Ectodermal cell (in vitro differentiated cells): ENCODE measurements at regions not wholly inside any gene's neighbourhood (a gene's known extent, or its start where the extent isn't known, plus 50 kb on each side); places are given as distances from the start of the nearest gene placed in this dataset.

ENCODE experiments used
- H3K27ac ChIP-seq: 2 replicates; pipeline ENCODE4 v1.7.0; 2013; ENCODE audit warnings: mild to moderate bottlenecking, low read depth, low read length; ENCODE audit not compliant: insufficient read depth, poor library complexity, severe bottlenecking
- H3K27me3 ChIP-seq: 2 replicates; pipeline ENCODE4 v1.7.0; 2013; ENCODE audit warnings: mild to moderate bottlenecking, low read length; ENCODE audit not compliant: insufficient read depth, control insufficient read depth, poor library complexity, severe bottlenecking
- H3K36me3 ChIP-seq: one replicate; pipeline ENCODE4 v1.7.0; 2013; ENCODE audit warnings: low read length; ENCODE audit not compliant: control insufficient read depth, insufficient read depth
- H3K4me1 ChIP-seq: one replicate; pipeline ENCODE4 v1.7.0; 2013; ENCODE audit warnings: low read length; ENCODE audit not compliant: control insufficient read depth, insufficient read depth
- H3K4me3 ChIP-seq: 2 replicates; pipeline ENCODE4 v1.7.0; 2013; ENCODE audit warnings: low read depth, low read length, control low read depth; ENCODE audit not compliant: insufficient read depth
- H3K9me3 ChIP-seq: 2 replicates; pipeline ENCODE4 v1.7.0; 2013; ENCODE audit warnings: mild to moderate bottlenecking, low read length, moderate library complexity; ENCODE audit not compliant: control insufficient read depth
- WGBS, 2 experiments: methylation state at CpG; one replicate each; pipeline ENCODE4 v1.1.7; 2013; ENCODE audit warnings: missing lambda C conversion rate in 2 of 2; 5-methylcytosine and 5-hydroxymethylcytosine counted together

DNA sequence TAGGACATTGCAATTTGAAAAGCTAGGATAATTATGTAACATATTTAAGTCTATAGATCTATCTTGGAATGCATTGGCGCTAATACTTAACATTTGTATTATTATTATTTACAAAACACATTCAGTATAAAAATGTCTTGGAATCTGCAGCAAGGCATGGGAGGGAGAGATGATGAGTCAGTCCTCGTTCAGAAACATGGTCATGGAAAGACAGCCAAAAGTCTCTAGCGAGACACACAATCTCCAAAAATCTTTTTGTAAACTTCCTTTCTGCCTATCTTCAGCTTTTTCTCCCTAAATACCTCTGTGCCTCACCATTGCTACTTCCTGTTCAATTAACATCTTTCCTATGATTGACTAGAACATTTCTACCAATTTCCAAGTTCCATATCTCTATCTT lies 188.4 kb upstream of the CACNA2D1 start:
- Histone ChIP-seq H3K36me3 (no peaks in the 10 kb centered on the region), H3K27ac (no peak overlapping the region), H3K4me1 (no peaks in the 10 kb centered on the region), H3K9me3 (no peaks in the 10 kb centered on the region), H3K4me3 (no peak overlapping the region), H3K27me3 (no peaks in the 10 kb centered on the region)
- 90 to 91% methylated on average over 2 of the region's 3 CpGs for WGBS, 2 experiments

DNA sequence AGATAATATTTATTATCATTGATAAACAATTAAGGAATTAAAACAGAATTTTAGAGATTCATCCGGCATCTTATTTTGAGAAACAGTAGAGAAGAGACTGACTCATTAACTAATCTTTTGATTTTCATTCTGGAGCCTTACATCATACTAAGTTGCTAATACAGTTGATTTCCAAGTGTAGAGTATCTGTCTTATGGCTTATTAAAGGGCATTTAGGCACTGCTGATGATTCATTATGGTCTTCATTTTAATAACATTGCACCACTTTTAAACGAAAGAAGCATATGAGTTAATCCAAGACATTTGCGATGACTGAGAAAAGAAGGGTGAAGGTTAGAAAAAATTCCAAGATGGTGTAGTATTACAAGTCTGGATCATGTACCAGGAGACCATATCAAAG lies 186.0 kb upstream of the CACNA2D1 start:
- H3K27me3 ChIP-seq: no peaks in the 10 kb centered on the region
- H3K9me3 ChIP-seq: no peaks in the 10 kb centered on the region
- no peak overlapping the region for H3K4me3 ChIP-seq
- H3K27ac ChIP-seq: no peak overlapping the region
- H3K4me1 ChIP-seq: no peaks in the 10 kb centered on the region
- WGBS, 2 experiments: 93 to 94% methylated on average over 2 of the region's 3 CpGs
- H3K36me3 ChIP-seq: no peaks in the 10 kb centered on the region

DNA sequence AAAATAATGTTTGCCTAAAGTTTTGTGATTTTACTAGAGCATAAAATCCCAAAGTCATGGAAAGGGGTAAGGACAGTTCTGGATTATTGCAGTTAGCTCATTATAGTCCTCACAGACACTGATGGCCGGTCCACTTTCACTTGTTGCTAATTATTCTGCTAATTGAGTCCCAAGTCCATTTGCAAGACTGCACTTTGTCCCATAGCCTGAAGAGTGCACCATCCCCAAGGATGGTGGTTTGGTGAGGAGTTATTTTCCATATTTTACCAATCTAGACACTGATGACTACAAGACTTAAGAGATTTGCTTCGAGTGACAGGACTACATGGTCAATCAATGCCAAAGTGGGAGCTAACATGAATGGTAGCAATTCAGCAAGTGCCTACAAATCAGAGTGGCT lies 181.8 kb upstream of the CACNA2D1 start:
- no peaks in the 10 kb centered on the region for H3K9me3 ChIP-seq
- H3K4me3 ChIP-seq: no peak overlapping the region
- no peaks in the 10 kb centered on the region for H3K36me3 ChIP-seq
- WGBS, 2 experiments: 81 to 90% methylated on average over 2 of the region's 2 CpGs
- H3K27me3 ChIP-seq: no peaks in the 10 kb centered on the region
- H3K4me1 ChIP-seq: no peaks in the 10 kb centered on the region
- H3K27ac ChIP-seq: no peak overlapping the region

DNA sequence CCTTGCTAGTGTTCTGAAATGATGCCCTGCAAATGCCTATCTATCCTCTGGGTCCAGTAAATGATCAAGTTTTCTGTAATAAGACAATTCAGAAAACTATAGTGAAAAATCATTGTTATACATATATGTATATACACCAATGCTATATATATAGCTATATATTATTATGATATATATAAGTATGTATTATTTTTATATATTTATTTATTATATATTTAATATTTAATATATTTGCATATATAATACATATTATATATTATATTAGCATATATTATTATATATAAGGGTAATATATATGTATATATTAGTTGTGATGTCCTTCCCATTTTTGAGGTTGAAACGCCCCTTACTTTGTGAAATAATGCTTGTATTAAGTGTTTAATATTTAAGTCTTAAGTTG lies 181.4 kb upstream of the CACNA2D1 start:
- WGBS, 2 experiments: 96 to 100% methylated on average over 1 of the region's 1 CpG
- Histone ChIP-seq H3K9me3 (no peaks in the 10 kb centered on the region), H3K36me3 (no peaks in the 10 kb centered on the region), H3K27ac (no peak overlapping the region), H3K27me3 (no peaks in the 10 kb centered on the region), H3K4me3 (no peak overlapping the region), H3K4me1 (no peaks in the 10 kb centered on the region)

DNA sequence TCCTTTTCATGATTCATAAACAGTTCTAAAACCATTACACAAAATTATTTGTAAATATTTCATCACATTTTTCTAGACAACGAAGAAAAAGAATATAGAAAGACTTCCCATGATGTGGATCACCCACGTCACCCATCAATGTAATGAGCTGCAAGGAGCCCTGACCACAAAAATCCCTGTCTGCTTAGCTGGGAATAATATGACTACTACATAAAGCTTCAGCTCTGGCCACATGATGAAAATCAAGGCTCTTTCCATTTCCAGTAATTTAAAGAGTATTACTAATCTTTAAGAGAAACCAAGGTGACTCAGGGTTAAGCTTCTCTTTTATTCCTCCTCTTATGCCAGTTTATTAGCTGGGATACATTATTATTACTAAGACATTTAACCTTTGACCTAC lies 180.8 kb upstream of the CACNA2D1 start:
- no peaks in the 10 kb centered on the region for H3K27me3 ChIP-seq
- H3K9me3 ChIP-seq: no peaks in the 10 kb centered on the region
- H3K4me3 ChIP-seq: no peak overlapping the region
- no peak overlapping the region for H3K27ac ChIP-seq
- 89 to 96% methylated on average over 2 of the region's 2 CpGs for WGBS, 2 experiments
- no peaks in the 10 kb centered on the region for H3K4me1 ChIP-seq
- H3K36me3 ChIP-seq: no peaks in the 10 kb centered on the region

DNA sequence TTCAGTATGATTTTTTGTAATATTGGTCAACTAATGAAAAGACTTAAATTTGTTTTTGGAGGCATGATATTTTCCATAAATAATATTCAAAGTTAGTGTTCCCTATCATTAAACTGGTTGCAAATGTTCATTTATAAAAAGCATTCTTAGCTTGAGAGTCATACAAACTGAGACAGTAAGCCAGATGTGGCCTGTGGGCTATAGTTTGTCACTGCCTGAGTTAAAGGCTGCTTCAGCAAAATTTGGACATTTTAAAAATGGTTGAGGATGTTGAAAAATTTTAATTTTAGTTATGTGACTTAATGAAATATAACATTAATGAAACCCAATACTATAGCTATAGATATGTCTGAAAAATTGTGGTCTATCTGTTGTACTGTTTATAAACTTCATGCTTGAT lies 180.2 kb upstream of the CACNA2D1 start:
- H3K36me3 ChIP-seq: no peaks in the 10 kb centered on the region
- no peaks in the 10 kb centered on the region for H3K9me3 ChIP-seq
- no peaks in the 10 kb centered on the region for H3K4me1 ChIP-seq
- H3K4me3 ChIP-seq: no peak overlapping the region
- H3K27me3 ChIP-seq: no peaks in the 10 kb centered on the region
- no peak overlapping the region for H3K27ac ChIP-seq

DNA sequence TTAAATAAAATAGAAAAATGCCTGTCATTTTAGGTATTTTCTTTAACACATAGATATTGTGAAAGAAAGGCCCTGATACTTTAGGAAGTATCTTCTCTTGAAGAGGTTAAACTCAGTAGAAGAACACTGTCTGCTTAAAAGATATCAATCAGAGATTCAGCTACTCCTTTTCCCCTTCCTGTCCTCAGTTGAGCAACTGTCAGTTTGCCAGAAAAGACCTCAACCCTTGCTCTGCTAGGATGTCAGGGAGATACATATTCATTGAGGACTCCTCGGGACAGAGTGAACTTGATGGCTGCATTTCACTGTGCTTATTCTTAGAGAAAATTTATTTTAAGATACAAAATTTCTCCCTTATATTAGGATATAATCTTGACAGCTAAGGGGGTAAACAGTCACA lies 173.6 kb upstream of the CACNA2D1 start:
- Histone ChIP-seq H3K36me3 (no peaks in the 10 kb centered on the region), H3K9me3 (no peaks in the 10 kb centered on the region), H3K4me3 (no peak overlapping the region), H3K27me3 (no peaks in the 10 kb centered on the region), H3K4me1 (no peaks in the 10 kb centered on the region), H3K27ac (no peak overlapping the region)
- WGBS, 2 experiments: 80% methylated on average over 1 of the region's 1 CpG; no CpG with 5 or more reads in 1 of the 2 experiments

DNA sequence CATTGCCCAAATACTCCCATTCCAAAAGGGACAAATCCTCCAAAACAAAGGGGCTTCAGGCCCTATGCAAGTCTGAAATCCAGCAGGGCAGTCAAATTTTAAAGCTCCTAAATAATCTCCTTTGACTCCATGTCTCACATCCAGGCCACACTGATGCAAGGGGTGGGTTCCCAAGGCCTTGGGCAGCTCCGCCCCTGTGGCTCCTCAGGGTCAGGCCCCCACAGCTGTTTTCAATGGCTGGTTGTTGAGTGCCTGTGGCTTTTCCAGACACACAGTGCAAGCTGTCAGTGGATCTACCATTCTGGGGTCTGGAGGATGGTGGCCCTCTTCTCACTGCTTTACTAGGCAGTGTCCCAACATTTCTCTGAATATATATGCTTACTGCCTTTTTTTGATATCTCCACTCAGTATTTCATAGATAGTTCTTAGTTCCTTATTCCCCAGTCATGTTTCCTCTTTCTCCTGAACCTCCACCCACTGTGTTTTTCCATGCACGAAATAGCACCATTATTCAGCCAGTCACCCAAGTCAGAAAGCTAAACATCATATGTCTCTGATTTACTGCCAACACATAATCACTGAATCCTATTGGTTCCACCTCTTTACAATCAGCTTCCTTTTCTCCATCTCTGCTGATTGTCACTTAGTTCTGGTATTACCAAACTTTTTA lies 172.6 kb upstream of the CACNA2D1 start:
- Histone ChIP-seq H3K36me3 (no peaks in the 10 kb centered on the region), H3K27me3 (no peaks in the 10 kb centered on the region), H3K9me3 (no peaks in the 10 kb centered on the region), H3K4me3 (no peak overlapping the region), H3K27ac (no peak overlapping the region), H3K4me1 (no peaks in the 10 kb centered on the region)
- 85 to 95% methylated on average over 2 of the region's 2 CpGs for WGBS, 2 experiments

DNA sequence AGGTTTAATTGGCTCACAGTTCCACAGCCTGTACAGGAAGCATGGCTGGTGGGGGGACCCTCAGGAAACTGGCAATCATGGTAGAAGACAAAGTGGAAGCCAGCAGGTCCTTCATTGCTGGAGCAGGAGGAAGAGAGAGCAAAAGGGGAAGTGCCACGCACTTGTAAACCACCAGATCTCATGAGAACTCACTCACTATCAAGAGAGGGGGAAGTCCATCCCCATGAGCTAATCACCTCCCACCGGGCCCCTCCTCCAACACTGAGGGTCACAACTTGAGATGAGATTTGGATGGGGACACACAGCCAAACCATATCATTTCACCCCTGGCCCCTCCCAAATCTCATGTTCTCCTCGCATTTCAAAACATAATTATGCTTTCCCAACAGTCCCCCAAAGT lies 171.9 kb upstream of the CACNA2D1 start:
- Histone ChIP-seq H3K9me3 (no peaks in the 10 kb centered on the region), H3K27ac (no peak overlapping the region), H3K4me3 (no peak overlapping the region), H3K4me1 (no peaks in the 10 kb centered on the region), H3K27me3 (no peaks in the 10 kb centered on the region), H3K36me3 (no peaks in the 10 kb centered on the region)
- 83 to 88% methylated on average over 3 of the region's 3 CpGs for WGBS, 2 experiments

DNA sequence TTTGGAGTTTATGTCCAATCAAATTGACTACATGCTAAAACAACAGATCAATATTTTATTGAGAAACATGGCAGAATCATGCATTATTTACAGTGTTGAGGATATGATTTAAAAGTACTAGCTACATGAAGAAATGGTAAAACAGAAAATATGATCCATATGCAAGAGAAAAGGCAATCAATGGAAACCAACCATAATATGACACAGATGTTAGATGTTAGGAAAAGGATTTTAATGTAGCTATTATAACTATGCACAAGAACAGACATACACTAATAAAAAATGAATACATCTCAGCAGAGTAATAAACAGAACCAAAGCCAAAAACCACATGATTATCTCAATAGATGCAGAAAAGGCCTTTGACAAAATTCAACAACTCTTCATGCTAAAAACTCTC lies 166.2 kb upstream of the CACNA2D1 start:
- no peak overlapping the region for H3K4me3 ChIP-seq
- H3K36me3 ChIP-seq: no peaks in the 10 kb centered on the region
- H3K27me3 ChIP-seq: no peaks in the 10 kb centered on the region
- H3K27ac ChIP-seq: no peak overlapping the region
- H3K4me1 ChIP-seq: no peaks in the 10 kb centered on the region
- no peaks in the 10 kb centered on the region for H3K9me3 ChIP-seq
